Activated naive CD4-positive, alpha-beta T cell treated with anti-CD3 and anti-CD28 coated beads, Interleukin-2, amount 50 U/mL, for 16 hours (primary cell): ENCODE measurements at regions not wholly inside any gene's neighbourhood (a gene's known extent, or its start where the extent isn't known, plus 50 kb on each side); places are given as distances from the start of the nearest gene placed in this dataset.
"Not testable (repeated sequence)": the region's sequence is repeated elsewhere in the genome, so short reads cannot be mapped to it uniquely, and the experiment has no call there.

Source experiments
- DNase-seq: peaks from one replicate; pipeline ENCODE4 v3.0.0-alpha.2; 2020

DNA sequence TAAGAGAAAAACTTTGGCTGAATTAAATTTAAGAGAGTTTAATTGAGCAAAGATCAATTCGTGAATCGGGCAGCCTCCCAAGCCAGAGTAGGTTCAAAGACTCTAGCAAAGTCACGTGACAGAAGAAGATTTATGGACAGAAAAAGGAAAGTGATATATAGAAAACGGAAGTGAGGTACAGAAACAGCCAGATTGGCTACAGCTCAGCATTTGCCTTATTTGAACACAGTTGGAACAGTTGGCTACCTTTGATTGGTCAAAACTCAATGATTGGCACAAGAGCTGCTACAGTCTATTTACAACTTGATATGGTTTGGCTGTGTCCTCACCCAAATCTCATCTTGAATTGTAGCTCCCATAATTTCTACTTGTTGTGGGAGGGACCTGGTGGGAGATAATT is 102.6 kb downstream of the PLG start:
- no peak for DNase-seq

GRCh38 chr6:160808263-160808662 is 106.2 kb downstream of the PLG start:
- no peak for DNase-seq

DNA sequence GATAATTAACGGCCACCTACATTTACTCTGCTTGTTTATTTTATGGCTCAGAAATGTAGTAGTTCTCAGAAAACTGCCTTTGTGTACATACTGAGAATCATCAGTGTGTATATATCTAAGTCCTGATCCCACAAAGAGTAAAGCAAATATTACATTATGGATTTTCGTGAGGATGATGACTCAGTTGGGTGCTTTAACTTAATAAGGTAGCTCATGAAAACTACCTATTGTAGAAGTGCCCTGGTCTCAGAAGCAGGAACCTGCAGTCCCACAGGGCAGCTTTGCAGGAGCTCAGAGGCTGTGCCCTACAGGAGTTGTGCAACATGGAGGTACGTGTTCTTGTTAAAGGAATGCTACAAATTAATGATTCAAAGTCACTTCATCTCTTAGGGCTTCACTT is 108.2 kb downstream of the PLG start:
- DNase-seq = no peak

- DNase-seq = no peak
These were observed 110.1 kb downstream of the PLG start for GRCh38 chr6:160812097-160812496.

- DNase-seq = no peak
These were observed 116.9 kb downstream of the PLG start for GRCh38 chr6:160818934-160819333.

- not testable (repeated sequence) for DNase-seq
These were observed 118.6 kb downstream of the PLG start for GRCh38 chr6:160820661-160821060.

DNA sequence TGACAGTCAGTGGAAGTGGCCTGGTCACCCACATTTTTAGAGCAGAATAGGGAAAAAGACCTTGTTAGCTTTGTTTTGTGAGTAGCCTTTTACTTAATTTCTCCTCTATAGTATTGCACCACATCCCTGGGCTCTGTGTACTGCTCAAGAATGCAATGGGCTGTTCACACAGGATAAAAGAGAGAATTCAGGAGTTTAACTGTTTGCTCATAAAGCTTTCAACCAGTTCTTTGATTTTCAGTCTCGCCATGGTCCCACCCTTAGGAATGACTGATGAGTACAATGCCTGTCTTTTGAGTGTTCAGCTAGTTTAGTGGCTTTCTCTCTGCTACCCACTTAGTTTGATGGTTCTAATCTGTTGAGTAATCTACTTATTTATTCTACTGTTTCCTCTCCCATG is 129.7 kb downstream of the PLG start:
- no peak for DNase-seq

DNA sequence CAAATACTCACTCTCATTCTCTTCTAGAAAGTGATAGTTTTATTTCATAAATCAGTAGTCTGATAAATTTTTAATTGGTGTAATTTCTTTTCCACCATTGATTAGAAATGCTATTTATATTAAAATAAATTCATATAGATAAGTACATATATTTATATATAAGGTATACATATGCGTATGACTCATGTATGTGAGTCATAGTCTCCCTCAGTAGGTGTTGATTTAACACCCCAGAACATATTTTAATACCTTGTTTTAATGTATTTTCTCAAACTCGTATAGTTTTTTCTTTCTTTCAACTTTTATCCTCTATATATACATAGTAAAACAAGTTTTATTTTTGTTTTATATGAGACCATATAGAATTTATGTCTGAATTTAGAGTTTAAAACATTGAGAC is 130.4 kb downstream of the PLG start:
- DNase-seq = no peak

- no peak for DNase-seq
These were observed 135.1 kb downstream of the PLG start for GRCh38 chr6:160837146-160837545.

DNA sequence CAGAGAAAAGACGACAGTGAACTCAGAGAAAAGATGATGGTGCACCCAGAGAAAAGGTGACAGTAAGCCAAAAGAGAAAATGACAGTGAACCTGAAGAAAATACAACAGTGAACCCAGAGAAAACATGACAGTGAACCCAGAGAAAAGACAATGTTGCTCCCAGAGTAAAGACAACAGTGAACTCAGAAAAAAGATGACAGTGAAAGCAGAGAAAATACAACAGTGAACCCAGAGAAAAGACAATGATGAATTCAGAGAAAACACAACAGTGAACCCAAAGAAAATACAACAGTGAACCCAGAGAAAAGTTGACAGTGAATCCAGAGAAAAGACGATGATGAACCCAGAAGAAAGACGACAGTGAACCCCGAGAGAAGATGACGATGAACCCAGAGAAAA is 140.5 kb upstream of the MAP3K4 start:
- DNase-seq = no peak

GRCh38 chr6:160853946-160854345 is 137.6 kb upstream of the MAP3K4 start:
- DNase-seq = no peak

DNA sequence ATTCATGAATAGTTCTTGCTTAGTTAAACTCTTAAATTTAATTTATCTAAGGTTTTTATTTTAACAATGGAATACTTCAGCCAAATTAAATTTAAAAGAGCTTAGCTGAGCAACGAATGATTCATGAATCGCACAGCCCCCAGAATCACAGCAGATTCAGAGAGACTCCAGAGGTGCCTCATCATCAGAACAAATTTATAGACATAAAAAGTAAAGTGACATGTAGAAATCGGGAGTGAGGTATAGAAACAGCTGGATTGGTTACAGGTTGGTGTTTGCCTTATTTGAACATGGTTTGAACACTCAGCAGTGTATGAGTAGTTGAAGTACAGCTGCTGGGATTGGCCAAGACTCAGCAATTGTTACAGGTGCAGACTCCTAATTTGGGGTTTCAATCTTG is 132.7 kb upstream of the MAP3K4 start:
- DNase-seq = no peak

- DNase-seq = no peak
These were observed 131.7 kb upstream of the MAP3K4 start for GRCh38 chr6:160859822-160860221.

DNA sequence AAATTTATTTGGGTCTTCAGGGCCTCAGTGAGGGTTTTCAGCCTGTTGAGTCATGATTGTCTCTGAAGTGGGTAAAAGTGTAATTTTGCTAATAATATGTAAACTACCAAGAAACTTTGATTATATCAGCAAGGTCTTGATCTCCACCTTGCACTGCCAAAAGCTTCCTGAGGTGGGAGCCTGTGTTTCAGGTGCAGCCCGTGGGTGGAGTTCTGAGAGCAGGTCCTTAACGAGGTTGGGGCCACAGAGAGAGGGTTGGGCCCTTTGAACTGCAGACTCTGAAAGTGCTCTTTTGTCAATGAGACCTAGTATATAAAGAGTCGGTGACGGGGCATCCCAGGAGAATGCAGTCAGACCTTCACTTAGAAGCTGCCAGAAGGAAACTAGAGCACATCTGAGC is 129.7 kb upstream of the MAP3K4 start:
- DNase-seq = no peak

DNA sequence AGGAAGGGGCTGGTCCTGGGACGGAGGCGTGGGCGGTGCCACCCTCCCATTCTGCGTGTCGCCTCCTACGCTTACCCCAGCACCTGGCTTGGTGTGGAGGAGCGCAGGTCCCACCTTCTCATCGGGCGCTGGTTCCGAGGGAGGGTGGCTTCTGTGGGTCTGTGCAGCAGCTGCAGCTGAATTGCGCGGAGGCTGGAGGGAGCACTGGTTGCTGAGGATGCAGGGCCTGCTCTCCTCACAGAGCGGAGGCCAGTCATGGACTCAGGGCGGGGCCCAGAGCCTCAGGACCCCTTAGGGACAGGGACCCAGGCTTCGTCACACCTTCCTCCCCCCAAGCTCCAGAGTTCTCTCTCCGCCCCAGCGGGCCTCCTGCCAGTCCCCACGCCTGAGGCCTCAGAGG is 127.8 kb upstream of the MAP3K4 start:
- DNase-seq = no peak

GRCh38 chr6:160871320-160871719 is 120.2 kb upstream of the MAP3K4 start:
- DNase-seq = no peak

DNA sequence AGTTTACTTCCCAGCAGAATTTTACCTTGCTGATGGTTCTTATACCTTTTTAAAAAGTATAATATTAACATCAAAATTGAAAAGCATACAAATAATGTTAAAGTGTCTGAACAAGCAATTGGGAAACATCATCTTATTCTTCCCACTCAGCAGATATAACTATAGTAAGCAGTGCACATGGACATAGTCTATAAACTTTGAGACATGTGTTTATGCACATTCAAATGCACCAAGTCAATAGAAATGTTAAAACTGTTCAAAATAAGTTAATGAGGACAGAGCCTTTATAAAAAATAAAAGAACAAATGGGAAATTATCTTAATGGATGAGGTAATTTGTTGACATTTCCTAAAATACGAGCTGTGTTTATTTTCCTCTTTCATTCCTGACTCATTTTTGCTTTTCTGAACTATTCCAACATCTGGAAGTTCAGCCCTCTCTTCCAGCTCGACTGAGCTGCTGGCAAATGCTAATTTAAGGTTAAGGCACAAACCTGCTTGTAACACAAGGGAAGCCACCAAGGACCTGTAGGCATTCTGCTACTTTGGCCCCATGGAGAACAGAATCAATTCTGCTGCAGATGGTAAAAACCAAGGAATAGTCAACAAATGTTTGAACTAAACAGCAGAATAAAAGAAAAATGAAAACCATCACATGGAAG is 110.3 kb upstream of the MAP3K4 start:
- DNase-seq = no peak

DNA sequence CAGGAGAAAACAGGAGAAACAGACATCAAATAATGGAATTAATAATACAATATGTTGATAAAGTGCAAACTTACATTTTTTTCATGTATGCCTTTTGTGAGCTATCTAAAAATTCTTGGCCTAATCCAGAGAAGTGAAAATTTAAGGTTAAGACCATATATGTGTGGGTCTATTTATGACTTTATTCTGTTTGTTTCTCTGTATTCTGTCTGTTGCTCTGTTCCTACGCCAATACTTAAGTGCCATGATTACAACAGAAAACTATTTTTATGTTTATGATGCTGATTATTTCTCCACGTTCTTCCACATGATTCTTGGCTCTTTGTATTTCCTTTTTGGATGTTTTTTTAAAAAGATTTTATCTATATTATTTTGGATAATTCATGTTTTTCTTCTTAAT is 109.6 kb upstream of the MAP3K4 start:
- no peak for DNase-seq

DNA sequence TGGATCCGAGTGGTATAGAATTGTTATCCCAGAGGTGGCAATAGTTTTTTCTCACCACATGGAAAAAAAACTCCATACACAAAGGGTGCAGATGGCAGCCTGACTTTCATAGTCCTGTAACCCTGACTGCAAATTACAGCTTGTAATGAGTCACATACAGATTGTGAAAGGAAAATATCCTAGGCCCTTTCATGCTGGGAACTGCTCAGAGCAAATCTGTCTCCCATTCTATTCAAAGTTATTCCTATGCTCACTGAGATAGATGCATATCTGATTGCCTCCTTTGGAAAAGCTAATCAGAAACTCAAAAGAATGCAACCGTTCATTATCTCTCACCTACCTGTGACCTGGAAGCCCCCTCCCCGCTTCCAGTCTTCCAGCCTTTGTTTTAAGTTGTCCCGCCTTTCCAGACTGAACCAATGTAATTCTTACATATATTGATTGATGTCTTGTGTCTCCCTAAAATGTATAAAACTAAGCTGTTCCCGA is 108.7 kb upstream of the MAP3K4 start:
- DNase-seq = no peak

DNA sequence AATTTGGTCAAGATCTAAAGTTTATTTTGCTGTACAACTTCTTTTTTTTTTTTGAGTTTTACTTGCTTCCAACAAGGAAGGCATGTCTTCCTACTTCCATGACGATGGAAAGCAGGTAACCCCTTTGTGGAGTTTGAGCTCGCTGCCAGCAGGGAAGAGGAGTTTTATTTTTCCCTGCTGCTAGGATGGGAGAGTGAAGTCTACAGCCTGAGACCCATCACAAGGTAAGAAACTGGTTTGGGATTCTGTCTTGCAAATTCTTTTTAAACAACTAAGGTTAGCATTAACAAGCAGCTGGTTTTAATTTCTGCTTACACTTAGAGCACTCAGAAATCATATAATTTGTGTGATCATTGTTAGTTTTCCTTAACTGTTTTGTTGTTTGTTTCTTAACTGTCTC is 108.0 kb upstream of the MAP3K4 start:
- DNase-seq = no peak

DNA sequence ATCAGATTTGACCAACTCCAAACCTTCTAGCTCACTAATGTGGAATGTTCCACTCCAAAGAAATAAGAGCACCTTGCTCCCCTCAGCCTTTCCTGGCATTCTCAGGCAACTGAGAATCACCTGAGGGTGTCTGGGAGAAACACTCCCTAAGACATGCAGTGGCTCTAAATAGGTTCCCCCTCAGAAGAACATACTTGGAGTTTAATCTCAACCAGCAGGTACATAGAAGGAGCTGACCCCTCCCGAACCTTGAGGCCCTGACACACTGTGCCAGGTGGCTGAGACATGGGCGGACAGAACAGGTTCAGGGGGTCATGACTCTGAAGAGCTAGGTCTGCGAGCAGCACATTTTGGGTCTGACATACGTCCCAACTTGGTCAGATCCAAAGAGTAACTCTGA is 107.6 kb upstream of the MAP3K4 start:
- no peak for DNase-seq

GRCh38 chr6:160889148-160889547 is 102.4 kb upstream of the MAP3K4 start:
- not testable (repeated sequence) for DNase-seq

- DNase-seq = no peak
These were observed 99.9 kb upstream of the MAP3K4 start for GRCh38 chr6:160891690-160892089.

DNA sequence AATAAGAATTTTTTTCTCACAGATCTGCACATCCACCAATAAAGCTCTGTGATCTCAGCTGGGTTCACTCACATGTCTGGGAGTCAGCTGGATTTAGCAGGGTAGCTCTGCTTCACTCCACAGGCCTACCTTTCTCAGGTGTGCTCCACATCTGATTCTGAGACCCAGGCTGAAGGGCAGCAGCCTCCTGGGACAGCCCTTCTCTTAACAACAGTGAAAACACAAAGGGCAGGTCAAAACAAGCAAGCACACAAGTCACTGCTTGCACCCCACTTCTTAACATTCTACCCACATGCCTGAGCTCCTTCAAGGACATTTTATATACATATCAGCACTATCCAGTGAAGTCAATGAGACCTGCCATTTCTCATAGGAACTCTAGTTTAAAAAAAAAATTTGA is 96.0 kb upstream of the MAP3K4 start:
- DNase-seq = no peak

GRCh38 chr6:160899671-160900430 is 91.7 kb upstream of the MAP3K4 start:
- DNase-seq = no peak
